ENCODE measurements at regions not wholly inside any gene's neighbourhood (a gene's known extent, or its start where the extent isn't known, plus 50 kb on each side); places are given as distances from the start of the nearest gene placed in this dataset.

- Mint-ChIP-seq H3K36me3 (peaks cover 4% of the 10 kb centered on the region), H3K4me1 (ENCODE audit: unreplicated experiment) (no peaks in the 10 kb centered on the region), H3K27ac (no peak overlapping the region), H3K4me3 (no peak overlapping the region), H3K9me3 (peaks cover 22% of the 10 kb centered on the region), H3K27me3 (no peaks in the 10 kb centered on the region)
- no peak for TF ChIP-seq CTCF (conservative IDR thresholded peaks at IDR 0.05)
- no peak for DNase-seq (ENCODE audit: extremely low spot score, unreplicated experiment)
Observed at GRCh38 chr2:11974573-11974972, 228.1 kb downstream of the LPIN1 start.

GRCh38 chr2:11975373-11975772 lies 228.9 kb downstream of the LPIN1 start:
- no peaks in the 10 kb centered on the region for H3K4me1 Mint-ChIP-seq (ENCODE audit: unreplicated experiment)
- no peak overlapping the region for H3K4me3 Mint-ChIP-seq
- peaks cover 4% of the 10 kb centered on the region for H3K36me3 Mint-ChIP-seq
- H3K27ac Mint-ChIP-seq: no peak overlapping the region
- no peak for DNase-seq (ENCODE audit: extremely low spot score, unreplicated experiment)
- no peak for TF ChIP-seq CTCF (conservative IDR thresholded peaks at IDR 0.05)
- peaks cover 22% of the 10 kb centered on the region for H3K9me3 Mint-ChIP-seq
- H3K27me3 Mint-ChIP-seq: no peaks in the 10 kb centered on the region

GRCh38 chr2:11976073-11976472 lies 229.6 kb downstream of the LPIN1 start:
- Mint-ChIP-seq H3K36me3 (peaks cover 4% of the 10 kb centered on the region), H3K4me1 (ENCODE audit: unreplicated experiment) (no peaks in the 10 kb centered on the region), H3K27ac (no peak overlapping the region), H3K4me3 (no peak overlapping the region), H3K9me3 (peaks cover 17% of the 10 kb centered on the region), H3K27me3 (no peaks in the 10 kb centered on the region)
- DNase-seq (ENCODE audit: extremely low spot score, unreplicated experiment): no peak
- no peak for TF ChIP-seq CTCF (conservative IDR thresholded peaks at IDR 0.05)

DNA sequence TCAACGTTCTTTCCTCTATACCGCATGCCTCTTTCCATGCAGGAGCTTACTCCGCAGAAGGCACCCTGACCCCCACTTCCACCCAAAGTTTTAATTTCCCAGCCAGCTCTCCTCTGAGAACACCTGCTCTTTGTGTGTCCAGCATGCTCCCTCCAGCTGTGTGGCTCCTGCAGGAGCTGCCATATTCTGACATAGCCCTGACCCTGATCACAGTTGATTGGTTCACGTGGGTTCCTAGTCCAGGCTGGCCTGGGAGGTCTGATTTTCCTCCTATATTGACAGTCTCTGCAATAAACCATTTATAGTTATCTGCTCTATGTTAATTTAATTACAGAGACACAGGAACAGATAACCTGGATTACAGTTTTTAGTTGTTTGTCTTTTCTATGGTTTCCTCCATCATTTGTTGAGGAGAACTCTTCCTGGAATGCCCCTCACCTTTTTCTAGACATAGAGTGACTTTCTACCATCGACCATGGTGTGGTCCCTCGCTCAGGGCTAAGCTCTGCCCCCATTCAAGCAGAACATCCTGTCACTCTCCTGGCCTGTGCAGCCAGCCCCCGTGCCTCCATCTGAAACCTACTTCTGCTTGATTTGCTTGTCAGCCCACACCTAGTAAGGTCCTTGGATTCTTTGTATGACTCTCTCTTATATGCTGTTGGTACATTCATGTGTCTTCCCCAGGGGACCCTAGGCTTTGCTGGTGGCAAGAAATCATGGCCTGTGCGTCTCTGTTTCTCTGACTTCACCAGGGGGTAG lies 231.5 kb downstream of the LPIN1 start:
- Mint-ChIP-seq H3K36me3 (no peaks in the 10 kb centered on the region), H3K4me3 (no peak overlapping the region), H3K27ac (no peak overlapping the region), H3K9me3 (peaks cover 14% of the 10 kb centered on the region), H3K4me1 (ENCODE audit: unreplicated experiment) (no peaks in the 10 kb centered on the region), H3K27me3 (no peaks in the 10 kb centered on the region)
- TF ChIP-seq CTCF (conservative IDR thresholded peaks at IDR 0.05): no peak
- no peak for DNase-seq (ENCODE audit: extremely low spot score, unreplicated experiment)

DNA sequence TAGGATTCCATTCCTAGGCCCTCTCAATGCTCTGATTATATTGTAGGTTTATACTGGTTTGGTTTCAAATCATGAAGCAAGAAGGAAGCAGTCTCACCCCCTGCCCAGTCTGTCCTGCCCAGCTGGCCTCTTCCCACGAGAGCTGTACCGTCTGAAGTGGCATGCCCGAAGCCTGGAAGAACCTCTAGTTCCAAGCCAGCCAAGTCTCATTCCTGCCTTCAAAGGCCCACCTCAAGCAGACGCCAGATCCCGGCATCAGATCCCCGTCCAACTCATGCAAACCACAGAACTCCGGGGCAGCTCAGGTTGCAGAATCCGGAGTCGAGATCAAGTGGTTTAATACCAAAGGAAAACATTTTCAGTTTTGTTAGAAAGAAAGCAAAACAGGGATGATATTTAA lies 234.4 kb downstream of the LPIN1 start:
- Mint-ChIP-seq H3K27ac (no peak overlapping the region), H3K4me3 (no peak overlapping the region), H3K36me3 (no peaks in the 10 kb centered on the region), H3K27me3 (peaks cover 4% of the 10 kb centered on the region), H3K9me3 (peaks cover 4% of the 10 kb centered on the region), H3K4me1 (ENCODE audit: unreplicated experiment) (peaks cover 15% of the 10 kb centered on the region)
- no peak for TF ChIP-seq CTCF (conservative IDR thresholded peaks at IDR 0.05)
- DNase-seq (ENCODE audit: extremely low spot score, unreplicated experiment): no peak
